Mesothelial cell of epicardium (in vitro differentiated cells): ENCODE measurements at regions not wholly inside any gene's neighbourhood (a gene's known extent, or its start where the extent isn't known, plus 50 kb on each side); places are given as distances from the start of the nearest gene placed in this dataset.

Experiments used
- DNase-seq, 2 experiments: peaks; one replicate each; pipeline ENCODE4 v3.0.0; 2021; ENCODE audit warnings: low spot score in 2 of 2; ENCODE audit not compliant: unreplicated experiment in 2 of 2
- H3K27ac Mint-ChIP-seq: 2 replicates; pipeline ENCODE4 v1.8.0; 2021; ENCODE audit warnings: mixed read lengths
- H3K27me3 Mint-ChIP-seq: 2 replicates; pipeline ENCODE4 v1.8.0; 2021; ENCODE audit warnings: low read depth, mixed read lengths
- H3K36me3 Mint-ChIP-seq: 2 replicates; pipeline ENCODE4 v1.8.0; 2021; ENCODE audit warnings: mixed read lengths
- H3K4me1 Mint-ChIP-seq: 2 replicates; pipeline ENCODE4 v1.8.0; 2021; ENCODE audit warnings: mixed read lengths
- H3K4me3 Mint-ChIP-seq: 2 replicates; pipeline ENCODE4 v1.8.0; 2021; ENCODE audit warnings: mild to moderate bottlenecking, moderate library complexity, mixed read lengths
- H3K9me3 Mint-ChIP-seq: 2 replicates; pipeline ENCODE4 v1.8.0; 2021; ENCODE audit warnings: mixed read lengths
- TF ChIP-seq, protein P1 (sequence below): fragments of 200-600 bp; sonication (generic); IDR thresholded peaks from one replicate; pipeline ENCODE4 v1.5.0; 2021; ENCODE audit warnings: antibody characterized with exemption; ENCODE audit not compliant: unreplicated experiment

DNA sequence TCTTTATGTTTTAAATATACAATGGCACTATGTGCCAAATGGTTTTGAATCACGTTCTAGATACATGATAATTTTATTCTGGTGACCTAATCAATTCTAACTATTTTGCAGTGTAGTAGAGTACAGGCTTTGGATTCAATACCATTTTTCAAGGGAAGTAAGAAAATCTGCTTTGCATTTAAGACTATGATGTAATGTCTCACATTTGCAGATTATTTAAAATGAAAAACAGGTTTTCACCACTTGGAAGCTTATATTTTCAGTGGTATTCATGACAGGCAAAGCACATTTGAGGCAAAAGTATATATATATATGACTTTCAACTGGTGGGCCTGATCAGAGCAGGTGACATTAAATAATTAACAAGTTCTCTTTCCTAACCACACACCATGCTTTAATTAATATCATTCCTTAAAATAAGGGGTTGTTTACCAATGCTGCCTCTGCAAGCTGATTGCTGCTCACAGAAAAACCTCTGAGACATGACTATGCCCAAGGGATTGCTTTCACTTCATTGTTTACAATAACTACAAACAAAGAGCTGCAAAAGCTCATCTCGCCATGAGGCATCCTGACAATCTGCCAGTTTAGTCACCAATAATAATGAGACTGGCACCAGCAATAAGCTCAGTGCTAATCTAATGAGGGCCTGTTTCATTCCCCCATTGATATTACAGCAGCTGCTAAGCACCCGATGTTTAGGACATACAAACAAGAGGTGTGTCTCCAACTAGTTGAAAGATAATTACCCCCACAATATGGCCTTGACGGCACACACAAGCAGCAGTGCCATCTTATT is 1176.0 kb upstream of the GJE1 start:
- Mint-ChIP-seq H3K27me3 (no peaks in the 10 kb centered on the region), H3K4me1 (no peaks in the 10 kb centered on the region)

DNA sequence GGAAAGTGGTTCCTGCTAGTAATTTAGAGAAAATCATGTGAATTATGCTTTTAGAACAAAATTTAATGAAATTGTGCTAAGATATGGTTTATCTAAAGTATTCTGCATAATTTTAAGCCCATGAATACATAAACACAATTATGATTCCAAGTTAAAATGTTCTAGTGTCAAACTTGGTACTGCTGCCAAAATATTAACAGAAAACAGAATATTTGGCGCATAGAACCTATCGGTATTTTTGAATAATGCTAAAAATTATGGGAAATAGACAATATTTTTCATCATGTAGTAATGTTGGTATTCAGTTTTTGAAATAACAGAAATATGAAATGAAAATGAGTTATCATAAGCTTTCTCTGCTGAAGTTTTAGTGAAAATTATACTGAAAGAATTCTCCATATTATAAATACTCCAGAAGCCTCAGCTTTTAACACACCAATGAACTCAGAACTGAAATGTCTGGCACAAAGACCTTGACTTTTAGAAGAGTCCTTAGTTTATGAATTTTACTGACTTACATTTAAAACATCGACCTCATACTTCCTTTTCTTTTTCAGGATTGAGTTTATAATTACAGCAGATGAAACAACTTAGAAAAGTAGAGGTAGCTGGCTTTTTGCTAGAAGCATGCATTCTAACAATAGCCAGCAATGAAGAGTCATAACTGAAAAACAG is 1192.3 kb upstream of the GJE1 start:
- no peak overlapping the region for H3K27ac Mint-ChIP-seq

More for the DNA sequence above, 1176.0 kb upstream of the GJE1 start:
- Mint-ChIP-seq H3K27ac (no peak overlapping the region), H3K9me3 (no peaks in the 10 kb centered on the region), H3K4me3 (no peak overlapping the region), H3K36me3 (no peaks in the 10 kb centered on the region)
- DNase-seq: no peak
- TF ChIP-seq, protein P1, sequence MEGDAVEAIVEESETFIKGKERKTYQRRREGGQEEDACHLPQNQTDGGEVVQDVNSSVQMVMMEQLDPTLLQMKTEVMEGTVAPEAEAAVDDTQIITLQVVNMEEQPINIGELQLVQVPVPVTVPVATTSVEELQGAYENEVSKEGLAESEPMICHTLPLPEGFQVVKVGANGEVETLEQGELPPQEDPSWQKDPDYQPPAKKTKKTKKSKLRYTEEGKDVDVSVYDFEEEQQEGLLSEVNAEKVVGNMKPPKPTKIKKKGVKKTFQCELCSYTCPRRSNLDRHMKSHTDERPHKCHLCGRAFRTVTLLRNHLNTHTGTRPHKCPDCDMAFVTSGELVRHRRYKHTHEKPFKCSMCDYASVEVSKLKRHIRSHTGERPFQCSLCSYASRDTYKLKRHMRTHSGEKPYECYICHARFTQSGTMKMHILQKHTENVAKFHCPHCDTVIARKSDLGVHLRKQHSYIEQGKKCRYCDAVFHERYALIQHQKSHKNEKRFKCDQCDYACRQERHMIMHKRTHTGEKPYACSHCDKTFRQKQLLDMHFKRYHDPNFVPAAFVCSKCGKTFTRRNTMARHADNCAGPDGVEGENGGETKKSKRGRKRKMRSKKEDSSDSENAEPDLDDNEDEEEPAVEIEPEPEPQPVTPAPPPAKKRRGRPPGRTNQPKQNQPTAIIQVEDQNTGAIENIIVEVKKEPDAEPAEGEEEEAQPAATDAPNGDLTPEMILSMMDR: no peak

DNA sequence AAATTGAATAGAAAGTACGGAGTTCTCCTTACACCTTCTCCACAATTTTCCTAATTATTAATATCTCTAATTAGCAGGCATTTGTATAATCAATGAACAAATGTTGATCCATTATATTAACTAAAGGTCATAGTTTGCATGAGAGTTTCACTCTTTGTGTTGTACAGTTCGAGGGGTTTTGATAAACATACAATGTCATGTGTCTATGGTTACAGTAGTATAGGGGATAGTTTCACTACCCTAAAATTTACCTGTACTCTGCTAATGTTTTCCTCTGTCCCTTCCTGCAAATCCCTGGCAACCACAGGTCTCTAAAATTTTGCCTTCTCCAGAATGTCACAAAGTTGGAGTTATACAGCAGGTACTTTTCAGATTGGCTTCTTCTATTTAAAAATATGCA is 1199.8 kb upstream of the GJE1 start:
- Mint-ChIP-seq H3K27ac (no peak overlapping the region), H3K9me3 (peaks cover 10% of the 10 kb centered on the region), H3K27me3 (no peaks in the 10 kb centered on the region), H3K4me1 (no peaks in the 10 kb centered on the region), H3K36me3 (no peaks in the 10 kb centered on the region), H3K4me3 (no peak overlapping the region)
- TF ChIP-seq, protein P1: no peak
- no peak for DNase-seq

More for the DNA sequence above, 1192.3 kb upstream of the GJE1 start:
- no peaks in the 10 kb centered on the region for H3K27me3 Mint-ChIP-seq
- no peak for DNase-seq
- H3K36me3 Mint-ChIP-seq: peaks cover 11% of the 10 kb centered on the region
- H3K4me3 Mint-ChIP-seq: no peak overlapping the region
- H3K4me1 Mint-ChIP-seq: peaks cover 2% of the 10 kb centered on the region
- TF ChIP-seq, protein P1: no peak
- H3K9me3 Mint-ChIP-seq: peaks cover 11% of the 10 kb centered on the region

DNA sequence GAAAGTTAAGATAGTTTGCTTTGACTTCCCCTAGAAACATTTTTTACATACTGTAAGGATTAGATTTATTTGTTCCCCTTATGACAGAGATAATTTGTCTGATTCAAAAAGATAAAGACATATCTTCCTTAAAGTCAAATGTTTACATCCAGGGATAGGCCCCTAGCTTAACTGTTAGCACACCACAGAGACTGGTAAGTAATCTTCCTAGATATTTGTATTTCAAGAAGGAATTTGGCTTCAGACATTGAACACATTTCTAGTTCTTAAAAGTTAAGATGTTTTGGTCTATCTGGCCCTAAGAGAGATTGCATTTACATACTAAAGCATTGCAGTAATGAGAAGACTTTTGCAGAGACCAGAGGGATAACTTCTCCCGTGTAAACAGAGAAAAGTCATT is 1201.1 kb upstream of the GJE1 start:
- Mint-ChIP-seq H3K36me3 (no peaks in the 10 kb centered on the region), H3K9me3 (peaks cover 14% of the 10 kb centered on the region), H3K27ac (no peak overlapping the region), H3K4me1 (no peaks in the 10 kb centered on the region), H3K27me3 (no peaks in the 10 kb centered on the region), H3K4me3 (no peak overlapping the region)
- DNase-seq: no peak
- TF ChIP-seq, protein P1: no peak

DNA sequence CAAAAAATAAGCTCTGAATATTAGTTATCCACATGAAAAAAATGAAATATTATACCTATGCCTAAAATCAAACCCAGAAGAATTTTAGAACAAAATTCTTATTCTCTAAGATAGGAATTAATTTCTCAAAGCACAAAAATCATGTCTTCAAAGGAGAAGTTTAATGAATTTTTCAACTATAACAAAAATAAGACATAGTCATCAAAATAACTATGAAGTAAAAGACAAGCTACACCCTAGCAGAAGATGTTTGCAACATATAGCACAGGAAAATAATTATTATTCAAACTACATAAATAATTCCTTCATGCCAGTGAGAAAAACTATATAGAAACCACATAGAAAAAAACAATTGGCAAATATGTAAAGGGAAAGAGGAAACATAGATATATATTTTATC is 1203.6 kb upstream of the GJE1 start:
- Mint-ChIP-seq H3K27me3 (no peaks in the 10 kb centered on the region), H3K9me3 (peaks cover 14% of the 10 kb centered on the region), H3K27ac (no peak overlapping the region), H3K4me1 (no peaks in the 10 kb centered on the region), H3K36me3 (no peaks in the 10 kb centered on the region), H3K4me3 (no peak overlapping the region)
- DNase-seq: no peak
- TF ChIP-seq, protein P1: no peak
